Calu3 (cell line): ENCODE measurements at regions not wholly inside any gene's neighbourhood (a gene's known extent, or its start where the extent isn't known, plus 50 kb on each side); places are given as distances from the start of the nearest gene placed in this dataset.
"Not testable (repeated sequence)": the region's sequence is repeated elsewhere in the genome, so short reads cannot be mapped to it uniquely, and the experiment has no call there.

Experiments used
- BruUV-seq: library from RNA; stranded (reverse); fragments of 400-500 nt; replicated peaks from 2 replicates; lab custom pipeline; 2021; lab: Mats Ljungman, UMichigan
- CTCF ChIA-PET: fragments of 300-600 bp; sonication (Branson Sonifier 250); formaldehyde crosslinking; loops from one replicate; lab custom pipeline; 2022; ENCODE audit warnings: antibody characterized with exemption; lab: Charles Lee
- DNase-seq: peaks from one replicate; pipeline ENCODE4 v3.0.0; 2022
- H3K27ac Mint-ChIP-seq: one replicate; pipeline ENCODE4 v1.8.0; 2022; ENCODE audit warnings: mixed read lengths; ENCODE audit not compliant: unreplicated experiment
- H3K27me3 Mint-ChIP-seq: one replicate; pipeline ENCODE4 v1.8.0; 2022; ENCODE audit warnings: mixed read lengths; ENCODE audit not compliant: unreplicated experiment
- H3K36me3 Mint-ChIP-seq: one replicate; pipeline ENCODE4 v1.8.0; 2022; ENCODE audit warnings: mild to moderate bottlenecking, moderate library complexity, mixed read lengths; ENCODE audit not compliant: insufficient read depth, unreplicated experiment
- H3K4me1 Mint-ChIP-seq: one replicate; pipeline ENCODE4 v1.8.0; 2022; ENCODE audit warnings: mild to moderate bottlenecking, low read depth, mixed read lengths; ENCODE audit not compliant: unreplicated experiment
- H3K4me3 Mint-ChIP-seq: one replicate; pipeline ENCODE4 v1.8.0; 2022; ENCODE audit warnings: mild to moderate bottlenecking, low read depth, moderate library complexity, mixed read lengths; ENCODE audit not compliant: unreplicated experiment
- H3K9me3 Mint-ChIP-seq: one replicate; pipeline ENCODE4 v1.8.0; 2022; ENCODE audit warnings: low read depth, mixed read lengths; ENCODE audit not compliant: unreplicated experiment
- CTCF ChIP-seq: fragments of 200-600 bp; IDR thresholded peaks from one replicate; pipeline ENCODE4 v1.8.0; 2022; ENCODE audit warnings: antibody characterized with exemption; ENCODE audit not compliant: unreplicated experiment
- intact Hi-C: fragments of 100-400 bp; cut with micrococcal nuclease; formaldehyde crosslinking; loops from one replicate; pipeline ENCODE4 v1.10.0; 2022; ENCODE audit not compliant: unreplicated experiment

- intact Hi-C loops: no loop called here
- Mint-ChIP-seq H3K36me3 (no peaks in the 10 kb centered on the region), H3K27me3 (no peaks in the 10 kb centered on the region), H3K4me1 (no peaks in the 10 kb centered on the region), H3K9me3 (no peaks in the 10 kb centered on the region), H3K4me3 (no peak overlapping the region), H3K27ac (no peak overlapping the region)
- CTCF ChIA-PET: no interaction called here
- no peak for DNase-seq
- TF ChIP-seq CTCF: no peak
- BruUV-seq: no TSS peak
Observed at GRCh38 chr4:160563552-160564282, 1460.8 kb downstream of the RAPGEF2 start.

- Mint-ChIP-seq H3K36me3 (no peaks in the 10 kb centered on the region), H3K27ac (no peak overlapping the region), H3K4me1 (peaks cover 7% of the 10 kb centered on the region), H3K9me3 (no peaks in the 10 kb centered on the region), H3K4me3 (no peak overlapping the region), H3K27me3 (no peaks in the 10 kb centered on the region)
- DNase-seq: no peak
- no TSS peak for BruUV-seq
- CTCF ChIA-PET: no interaction called here
- no peak for TF ChIP-seq CTCF
- intact Hi-C loops: no loop called here
Observed at GRCh38 chr4:160567634-160568033, 1464.8 kb downstream of the RAPGEF2 start.

GRCh38 chr4:160570271-160570670, 1467.4 kb downstream of the RAPGEF2 start:
- no peak for DNase-seq
- intact Hi-C loops: no loop called here
- no peak for TF ChIP-seq CTCF
- CTCF ChIA-PET: interaction anchor here (0.5 kb wide), 1 partner anchor 343 kb away, joined by 4 read pairs; no protein-coding TSS in a partner anchor
- no peak overlapping the region for H3K27ac Mint-ChIP-seq
- peaks cover 8% of the 10 kb centered on the region for H3K4me1 Mint-ChIP-seq
- no TSS peak for BruUV-seq
- H3K9me3 Mint-ChIP-seq: no peaks in the 10 kb centered on the region
- H3K4me3 Mint-ChIP-seq: no peak overlapping the region
- no peaks in the 10 kb centered on the region for H3K27me3 Mint-ChIP-seq
- no peaks in the 10 kb centered on the region for H3K36me3 Mint-ChIP-seq

- H3K27me3 Mint-ChIP-seq, intact Hi-C loops, BruUV-seq, H3K9me3 Mint-ChIP-seq, H3K27ac Mint-ChIP-seq, H3K4me3 Mint-ChIP-seq, H3K4me1 Mint-ChIP-seq, H3K36me3 Mint-ChIP-seq, DNase-seq, CTCF ChIA-PET: not testable (repeated sequence)
Observed at GRCh38 chr4:160574272-160574671, 1471.4 kb downstream of the RAPGEF2 start.

- BruUV-seq: no TSS peak
- DNase-seq: no peak
- Mint-ChIP-seq H3K27me3 (no peaks in the 10 kb centered on the region), H3K9me3 (no peaks in the 10 kb centered on the region), H3K4me3 (no peak overlapping the region), H3K36me3 (peaks cover 11% of the 10 kb centered on the region), H3K27ac (no peak overlapping the region), H3K4me1 (no peaks in the 10 kb centered on the region)
- no peak for TF ChIP-seq CTCF
- intact Hi-C loops: no loop called here
- CTCF ChIA-PET: no interaction called here
Observed at GRCh38 chr4:160580581-160580980, 1477.7 kb downstream of the RAPGEF2 start.
